Breast epithelium (tissue), 4 donors: ENCODE measurements at regions not wholly inside any gene's neighbourhood (a gene's known extent, or its start where the extent isn't known, plus 50 kb on each side); places are given as distances from the start of the nearest gene placed in this dataset.

Source experiments
- DNase-seq, 2 donors: peaks; one replicate each; pipeline ENCODE4 v3.0.0-alpha.2; 2019; ENCODE audit warnings: low spot score in 2 of 2
- H3K27ac ChIP-seq, 2 donors: fragments of 200-600 bp; sonication (generic) in 1 of 2; one replicate each; pipeline ENCODE4 v1.5.1; 2016 to 2019; ENCODE audit warnings: mild to moderate bottlenecking in 1 of 2
- H3K27me3 ChIP-seq, 2 donors: fragments of 200-600 bp; sonication (generic) in 1 of 2; one replicate each; pipeline versions ENCODE4 v1.5.1 to v1.6.0; 2017 to 2019; ENCODE audit warnings: control low read depth in 1 of 2, mild to moderate bottlenecking in 1 of 2
- H3K36me3 ChIP-seq: fragments of 200-600 bp; one replicate; pipeline ENCODE4 v1.5.1; 2019
- H3K4me1 ChIP-seq, 2 donors: fragments of 200-600 bp; sonication (generic); one replicate each; pipeline ENCODE4 v1.5.1; 2016 to 2019; ENCODE audit warnings: control low read depth in 1 of 2
- H3K4me3 ChIP-seq, 3 donors: fragments of 200-600 bp; sonication (generic); 1 replicate in 2 of 3; 2 replicates in 1 of 3; pipeline ENCODE4 v1.5.1; 2016 to 2019; ENCODE audit warnings: mild to moderate bottlenecking in 3 of 3, moderate library complexity in 2 of 3
- H3K9me3 ChIP-seq, 2 donors: fragments of 200-600 bp; sonication (generic) in 1 of 2; one replicate each; pipeline ENCODE4 v1.5.1; 2016 to 2019; ENCODE audit warnings: control low read depth in 1 of 2
- CTCF ChIP-seq, 3 donors: fragments of 450-650 bp; IDR thresholded peaks; one replicate each; pipeline ENCODE4 v1.5.1; 2016 to 2017; ENCODE audit warnings: antibody characterized with exemption in 3 of 3, mild to moderate bottlenecking in 3 of 3, moderate library complexity in 3 of 3
- POLR2A ChIP-seq: fragments of 450-650 bp; IDR thresholded peaks from one replicate; pipeline ENCODE4 v1.6.1; 2016; ENCODE audit warnings: antibody characterized with exemption, mild to moderate bottlenecking, moderate library complexity
- POLR2AphosphoS5 ChIP-seq, 3 donors: sonication (generic); formaldehyde crosslinking; IDR thresholded peaks; one replicate each; pipeline ENCODE4 v1.6.1; 2017; ENCODE audit warnings: antibody characterized with exemption in 3 of 3
- intact Hi-C: fragments of 100-400 bp; cut with DNase I; formaldehyde crosslinking; loops from one replicate; pipeline ENCODE4 v1.15.1; 2023; ENCODE audit warnings: low total_unique reads

GRCh38 chr7:42338231-42338915 lies 101.4 kb upstream of the GLI3 start:
- Histone ChIP-seq H3K27ac (no peak overlapping the region), H3K4me3 (no peak overlapping the region), H3K27me3 (no peaks in the 10 kb centered on the region), H3K9me3 (peaks cover 0 to 3% of the 10 kb centered on the region in 2 donors), H3K36me3 (no peaks in the 10 kb centered on the region), H3K4me1 (no peaks in the 10 kb centered on the region)
- TF ChIP-seq CTCF (IDR thresholded peaks at IDR 0.05) (no peak), POLR2A (no peak)
- DNase-seq = no peak
- intact Hi-C loops = no loop called here

- H3K4me3 ChIP-seq = no peak overlapping the region
- no peaks in the 10 kb centered on the region for H3K36me3 ChIP-seq
- TF ChIP-seq POLR2A (no peak), CTCF (IDR thresholded peaks at IDR 0.05) (no peak), POLR2AphosphoS5 (IDR thresholded peaks at IDR 0.05) (no peak)
- H3K27me3 ChIP-seq = no peaks in the 10 kb centered on the region
- H3K9me3 ChIP-seq = peaks cover 6 to 13% of the 10 kb centered on the region in 2 donors
- intact Hi-C loops = no loop called here
- H3K4me1 ChIP-seq = no peaks in the 10 kb centered on the region
- no peak overlapping the region for H3K27ac ChIP-seq
- no peak for DNase-seq
Measured at GRCh38 chr7:42337225-42337905, 100.4 kb upstream of the GLI3 start.

- TF ChIP-seq POLR2A (no peak), CTCF (IDR thresholded peaks at IDR 0.05) (no peak), POLR2AphosphoS5 (IDR thresholded peaks at IDR 0.05) (no peak)
- Histone ChIP-seq H3K4me3 (no peak overlapping the region), H3K27me3 (no peaks in the 10 kb centered on the region), H3K27ac (no peak overlapping the region), H3K4me1 (no peaks in the 10 kb centered on the region), H3K36me3 (no peaks in the 10 kb centered on the region), H3K9me3 (peaks cover 6 to 20% of the 10 kb centered on the region in 2 donors)
- no peak for DNase-seq
- intact Hi-C loops = no loop called here
Measured at GRCh38 chr7:42332605-42333222, 95.7 kb upstream of the GLI3 start.

- Histone ChIP-seq H3K36me3 (no peaks in the 10 kb centered on the region), H3K27me3 (no peaks in the 10 kb centered on the region), H3K4me3 (no peak overlapping the region), H3K27ac (no peak overlapping the region), H3K4me1 (no peaks in the 10 kb centered on the region), H3K9me3 (no peaks in the 10 kb centered on the region)
- intact Hi-C loops = no loop called here
- no peak for DNase-seq
- no peak for TF ChIP-seq POLR2A
- no peak for TF ChIP-seq POLR2AphosphoS5 (IDR thresholded peaks at IDR 0.05)
- TF ChIP-seq CTCF (IDR thresholded peaks at IDR 0.05) = no peak
Measured at GRCh38 chr7:42319631-42320030, 82.6 kb upstream of the GLI3 start.

GRCh38 chr7:42315631-42316030 lies 78.6 kb upstream of the GLI3 start:
- H3K4me3 ChIP-seq = no peak overlapping the region
- H3K9me3 ChIP-seq = peaks cover 0 to 8% of the 10 kb centered on the region in 2 donors
- no peaks in the 10 kb centered on the region for H3K27me3 ChIP-seq
- no peak for DNase-seq
- H3K4me1 ChIP-seq = no peaks in the 10 kb centered on the region
- no peak overlapping the region for H3K27ac ChIP-seq
- H3K36me3 ChIP-seq = no peaks in the 10 kb centered on the region
- intact Hi-C loops = no loop called here
- TF ChIP-seq POLR2AphosphoS5 (IDR thresholded peaks at IDR 0.05) (no peak), CTCF (IDR thresholded peaks at IDR 0.05) (no peak), POLR2A (no peak)
